Body of pancreas (tissue), 4 donors: ENCODE measurements at regions not wholly inside any gene's neighbourhood (a gene's known extent, or its start where the extent isn't known, plus 50 kb on each side); places are given as distances from the start of the nearest gene placed in this dataset.

Experiments used
- ATAC-seq: fragments of 150-250 bp; one replicate; pipeline ENCODE4 v1.9.1; 2016
- DNase-seq, 4 donors: peaks; one replicate each; pipeline ENCODE4 v3.0.0-alpha.2; 2019
- H3K27ac ChIP-seq, 4 donors: fragments of 200-600 bp; sonication (generic); 1 replicate in 3 of 4; 2 replicates in 1 of 4; pipeline versions ENCODE4 v1.5.1 to v1.6.1; 2016 to 2019; ENCODE audit warnings: mild to moderate bottlenecking in 1 of 4, mixed read lengths in 1 of 4, moderate library complexity in 1 of 4
- H3K27me3 ChIP-seq, 2 donors: fragments of 200-600 bp; sonication (generic); one replicate each; pipeline ENCODE4 v1.6.0; 2016; ENCODE audit warnings: mild to moderate bottlenecking in 1 of 2
- H3K36me3 ChIP-seq, 2 donors: fragments of 200-600 bp; sonication (generic); replicated peaks in 1 of 2; 2 replicates each; pipeline ENCODE4 v1.5.1; 2016; ENCODE audit warnings: low read depth in 2 of 2; ENCODE audit not compliant: insufficient read depth in 1 of 2
- H3K4me1 ChIP-seq: fragments of 200-600 bp; sonication (generic); one replicate; pipeline ENCODE4 v1.6.0; 2016
- H3K4me3 ChIP-seq, 2 donors: fragments of 200-600 bp; sonication (generic); 1 replicate in 1 of 2; 2 replicates in 1 of 2; pipeline ENCODE4 v1.5.1; 2016 to 2019
- H3K9me3 ChIP-seq, 3 donors: fragments of 200-600 bp; sonication (generic); 1 replicate in 2 of 3; 2 replicates in 1 of 3; pipeline ENCODE4 v1.5.1; 2016
- CTCF ChIP-seq, 7 experiments: fragments of 450-650 bp in 4 of 7; fragments of 200-600 bp in 3 of 7; sonication (generic) in 3 of 7; IDR thresholded peaks; one replicate each; pipeline ENCODE4 v1.5.1; 2016 to 2019; ENCODE audit warnings: antibody characterized with exemption in 7 of 7
- POLR2A ChIP-seq, 3 donors: fragments of 450-650 bp; IDR thresholded peaks; one replicate each; pipeline ENCODE4 v1.6.1; 2016; ENCODE audit warnings: antibody characterized with exemption in 3 of 3, mild to moderate bottlenecking in 2 of 3
- WGBS, 2 donors: methylation state at CpG; one replicate each; pipeline ENCODE4 v1.1.5; 2017; 5-methylcytosine and 5-hydroxymethylcytosine counted together
- intact Hi-C: fragments of 100-400 bp; cut with DNase I; formaldehyde crosslinking; loops from one replicate; pipeline ENCODE4 v1.15.1; 2023

DNA sequence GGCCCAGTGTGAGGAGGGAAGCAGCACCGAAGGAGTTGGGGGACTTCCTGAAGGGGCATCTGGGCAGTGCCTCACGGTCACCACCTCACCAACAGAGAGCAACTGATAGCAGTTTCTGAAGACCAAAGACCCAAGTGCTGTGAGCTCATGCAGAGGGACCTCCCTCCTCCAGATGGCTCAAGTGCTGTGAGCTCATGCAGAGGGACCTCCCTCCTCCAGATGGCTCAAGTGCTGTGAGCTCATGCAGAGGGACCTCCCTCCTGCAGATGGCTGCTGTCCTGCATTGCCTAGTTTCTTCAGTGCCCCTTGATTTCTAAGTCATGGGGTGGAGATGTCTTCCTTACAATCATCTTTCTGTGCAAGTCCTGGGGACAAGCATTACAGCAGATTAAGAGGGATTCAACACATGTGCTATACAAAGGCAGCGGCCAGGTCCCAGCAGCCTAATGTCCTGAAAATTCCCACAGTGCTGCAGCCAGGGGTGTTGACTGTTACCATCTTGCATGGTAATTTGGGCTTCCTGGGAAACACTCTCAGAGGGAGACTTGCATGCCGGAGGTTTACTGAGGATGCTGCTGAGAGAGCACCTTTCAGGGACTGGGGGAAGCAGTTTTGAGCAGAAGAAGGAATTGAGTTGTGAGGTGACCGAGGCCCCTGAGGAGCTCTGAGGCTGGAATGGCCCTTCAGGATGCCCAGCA is 409.3 kb downstream of the GALR1 start:
- no peaks in the 10 kb centered on the region for H3K9me3 ChIP-seq
- no peak for TF ChIP-seq CTCF (IDR thresholded peaks at IDR 0.05)
- TF ChIP-seq POLR2A (IDR thresholded peaks at IDR 0.05), result no peak
- 73 to 74% methylated on average over 4 to 5 of the region's 5 CpGs for WGBS, 2 donors
- H3K27ac ChIP-seq, result no peak overlapping the region
- no peak overlapping the region for H3K4me3 ChIP-seq
- DNase-seq (no peak), ATAC-seq (no peak)
- H3K36me3 ChIP-seq, result no peaks in the 10 kb centered on the region
- H3K27me3 ChIP-seq, result no peaks in the 10 kb centered on the region
- intact Hi-C loops, result loop anchor here (10.0 kb wide), 1 partner anchor 654 kb away; no protein-coding TSS in a partner anchor
- H3K4me1 ChIP-seq, result no peaks in the 10 kb centered on the region

DNA sequence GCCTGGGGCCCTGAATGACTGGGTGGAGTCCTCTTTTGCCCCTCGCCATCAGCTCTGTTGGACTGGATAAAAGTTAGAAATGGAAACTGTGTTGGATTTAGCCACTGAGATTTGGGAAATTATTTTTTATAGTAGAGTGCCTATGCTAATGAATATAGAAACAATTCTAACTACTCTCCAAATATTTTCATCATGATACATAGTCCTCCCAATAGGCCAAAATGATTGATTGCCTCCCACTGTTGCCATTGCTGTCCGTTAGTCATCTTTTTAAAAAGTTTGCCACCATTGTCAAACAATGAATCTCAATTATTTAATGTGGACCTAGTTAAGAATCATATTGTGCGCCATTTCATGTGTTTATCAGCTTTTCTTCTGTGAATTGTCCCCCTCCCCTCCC is 417.0 kb downstream of the GALR1 start:
- peaks cover 9% of the 10 kb centered on the region for H3K4me1 ChIP-seq
- no peak overlapping the region for H3K4me3 ChIP-seq
- TF ChIP-seq CTCF (IDR thresholded peaks at IDR 0.05), result no peak
- TF ChIP-seq POLR2A (IDR thresholded peaks at IDR 0.05), result no peak
- intact Hi-C loops, result no loop called here
- WGBS, 2 donors, result 59 to 78% methylated on average over 3 of the region's 3 CpGs
- no peaks in the 10 kb centered on the region for H3K9me3 ChIP-seq
- ATAC-seq (no peak), DNase-seq (no peak)
- H3K36me3 ChIP-seq, result no peaks in the 10 kb centered on the region
- no peak overlapping the region for H3K27ac ChIP-seq
- H3K27me3 ChIP-seq, result no peaks in the 10 kb centered on the region

DNA sequence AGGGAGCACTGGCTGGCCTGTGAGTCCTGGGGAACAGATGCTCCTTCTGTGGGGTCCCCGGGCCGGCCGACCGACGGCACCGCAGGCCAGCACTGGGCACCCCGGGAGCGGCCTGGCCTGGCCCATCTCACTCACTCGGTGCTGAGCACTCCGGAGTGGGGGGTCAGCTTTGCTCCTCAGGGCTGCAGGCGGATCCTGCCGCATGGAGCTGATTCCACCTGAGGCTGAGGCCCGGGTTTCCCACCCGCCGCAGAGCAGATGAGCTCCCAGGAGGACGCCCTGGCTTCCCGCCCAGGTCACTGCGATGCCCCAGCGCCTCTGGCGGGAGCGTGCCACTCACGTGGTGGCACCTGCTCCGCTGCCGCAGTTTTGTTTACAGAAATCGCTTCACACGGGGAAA is 418.6 kb downstream of the GALR1 start:
- H3K4me1 ChIP-seq, result peaks cover 9% of the 10 kb centered on the region
- no peak for TF ChIP-seq CTCF (IDR thresholded peaks at IDR 0.05)
- no peak for TF ChIP-seq POLR2A (IDR thresholded peaks at IDR 0.05)
- no peaks in the 10 kb centered on the region for H3K27me3 ChIP-seq
- no peaks in the 10 kb centered on the region for H3K36me3 ChIP-seq
- H3K27ac ChIP-seq, result no peak overlapping the region
- ATAC-seq, result no peak
- no peak for DNase-seq
- 71 to 78% methylated on average over 10 to 26 of the region's 26 CpGs for WGBS, 2 donors
- intact Hi-C loops, result no loop called here
- H3K4me3 ChIP-seq, result no peak overlapping the region
- no peaks in the 10 kb centered on the region for H3K9me3 ChIP-seq

DNA sequence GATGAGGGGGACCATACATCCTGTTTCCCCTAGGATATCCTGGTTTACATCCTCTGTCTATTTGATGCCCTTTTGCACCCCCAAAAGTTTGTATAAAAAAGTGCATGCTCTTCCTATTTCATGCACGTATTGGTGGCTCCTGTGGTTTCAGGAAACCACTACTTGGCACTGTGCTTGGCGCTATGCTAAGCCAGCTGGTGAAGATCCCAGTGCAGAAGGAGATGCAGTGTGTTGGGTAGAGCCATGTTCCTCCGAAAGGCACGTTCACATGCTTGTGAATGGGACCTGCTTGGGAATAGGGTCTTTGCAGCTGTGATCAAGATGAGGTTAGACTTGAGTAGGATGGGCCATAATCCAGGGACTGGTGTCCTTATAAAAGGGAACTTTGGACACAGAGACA is 419.7 kb downstream of the GALR1 start:
- H3K27me3 ChIP-seq, result no peaks in the 10 kb centered on the region
- no peak for TF ChIP-seq POLR2A (IDR thresholded peaks at IDR 0.05)
- no peak for TF ChIP-seq CTCF (IDR thresholded peaks at IDR 0.05)
- WGBS, 2 donors, result 64 to 73% methylated on average over 4 of the region's 4 CpGs
- ATAC-seq (no peak), DNase-seq (no peak)
- no peaks in the 10 kb centered on the region for H3K36me3 ChIP-seq
- no peak overlapping the region for H3K4me3 ChIP-seq
- H3K4me1 ChIP-seq, result peaks cover 9% of the 10 kb centered on the region
- no peaks in the 10 kb centered on the region for H3K9me3 ChIP-seq
- intact Hi-C loops, result no loop called here
- no peak overlapping the region for H3K27ac ChIP-seq
